GM18508 (cell line): ENCODE measurements at regions not wholly inside any gene's neighbourhood (a gene's known extent, or its start where the extent isn't known, plus 50 kb on each side); places are given as distances from the start of the nearest gene placed in this dataset.
A peak's percentile ranks its signal among the peaks of the same experiment; 100 is the strongest.
"Not testable (repeated sequence)": the region's sequence is repeated elsewhere in the genome, so short reads cannot be mapped to it uniquely, and the experiment has no call there.

Source experiments
- ATAC-seq: cut with Tn5 transposase; IDR thresholded peaks from one replicate; pipeline ENCODE4 v1.9.1; 2021; ENCODE audit warnings: moderate number of reproducible peaks; ENCODE audit not compliant: insufficient read depth, unreplicated experiment

DNA sequence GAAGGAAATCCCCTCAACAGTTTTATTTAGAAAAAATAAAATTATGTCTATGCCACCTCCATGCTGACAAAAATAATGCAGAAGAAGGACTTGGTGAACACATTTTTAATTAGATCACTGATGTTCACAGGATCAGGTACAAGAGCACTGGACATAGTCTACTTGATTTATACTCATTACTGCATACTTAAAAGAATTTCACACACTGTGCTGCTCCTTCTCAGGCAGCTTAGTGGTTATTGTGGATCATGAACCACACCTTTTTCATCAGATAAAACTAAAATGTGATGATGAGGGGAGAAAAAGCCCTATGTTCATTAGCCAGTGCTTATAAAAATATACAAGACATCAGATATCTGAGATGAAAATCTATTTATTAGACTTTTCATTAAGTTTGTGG lies 103.3 kb upstream of the DPH5 start:
- no peak for ATAC-seq

DNA sequence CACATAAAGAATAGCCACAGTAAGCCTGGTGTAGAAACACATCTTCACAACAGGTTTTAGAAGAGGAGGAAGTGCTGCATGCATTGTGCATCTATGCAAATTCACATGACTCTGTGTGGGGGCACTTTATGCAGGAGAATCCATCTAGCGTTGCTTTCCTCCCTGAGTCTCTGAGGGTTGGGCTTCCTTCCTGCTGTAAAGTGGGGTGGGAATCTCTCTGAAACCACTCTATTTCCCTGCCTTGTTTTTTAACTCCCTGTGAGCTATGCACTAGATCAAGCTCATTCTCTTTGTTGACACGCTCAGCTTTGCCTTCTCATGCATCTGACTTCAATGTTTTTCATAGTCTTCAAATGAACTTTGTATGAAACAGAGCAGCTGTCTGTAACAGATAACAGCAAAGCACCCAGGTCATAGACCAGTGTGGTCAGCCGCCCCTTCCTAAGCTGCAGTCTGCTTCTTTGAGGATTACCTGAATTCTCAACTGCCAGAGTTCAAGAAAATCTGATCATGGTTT lies 102.7 kb upstream of the DPH5 start:
- ATAC-seq = peak; percentile 75

DNA sequence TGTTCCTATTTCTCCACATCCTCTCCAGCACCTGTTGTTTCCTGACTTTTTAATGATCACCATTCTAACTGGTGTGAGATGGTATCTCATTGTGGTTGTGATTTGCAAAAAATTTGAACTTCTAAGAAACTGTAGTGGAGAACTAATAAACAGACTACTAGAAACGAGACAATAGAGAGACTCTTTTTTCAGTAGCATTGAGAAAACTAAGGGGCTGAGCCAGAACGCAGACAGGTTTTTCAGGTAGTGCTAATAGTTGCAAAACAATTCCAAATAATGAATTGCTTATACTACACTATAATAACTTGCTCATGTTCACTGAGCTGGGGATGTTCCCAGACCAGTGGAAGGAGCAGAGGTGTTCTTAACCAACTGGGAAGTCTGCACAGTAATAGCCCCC lies 98.8 kb upstream of the DPH5 start:
- ATAC-seq = no peak

DNA sequence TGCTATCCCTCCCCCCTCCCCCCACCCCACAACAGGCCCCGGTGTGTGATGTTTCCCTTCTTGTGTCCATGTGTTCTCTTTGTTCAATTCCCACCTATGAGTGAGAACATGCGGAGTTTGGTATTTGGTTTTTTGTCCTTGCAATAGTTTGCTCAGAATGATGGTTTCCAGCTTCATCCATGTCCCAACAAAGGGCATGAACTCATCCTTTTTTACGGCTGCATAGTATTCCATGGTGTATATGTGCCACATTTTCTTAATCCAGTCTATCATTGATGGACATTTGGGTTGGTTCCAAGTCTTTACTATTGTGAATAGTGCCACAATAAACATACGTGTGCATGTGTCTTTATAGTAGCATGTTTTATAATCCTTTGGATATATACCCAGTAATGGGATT lies 98.3 kb upstream of the DPH5 start:
- ATAC-seq = not testable (repeated sequence)

DNA sequence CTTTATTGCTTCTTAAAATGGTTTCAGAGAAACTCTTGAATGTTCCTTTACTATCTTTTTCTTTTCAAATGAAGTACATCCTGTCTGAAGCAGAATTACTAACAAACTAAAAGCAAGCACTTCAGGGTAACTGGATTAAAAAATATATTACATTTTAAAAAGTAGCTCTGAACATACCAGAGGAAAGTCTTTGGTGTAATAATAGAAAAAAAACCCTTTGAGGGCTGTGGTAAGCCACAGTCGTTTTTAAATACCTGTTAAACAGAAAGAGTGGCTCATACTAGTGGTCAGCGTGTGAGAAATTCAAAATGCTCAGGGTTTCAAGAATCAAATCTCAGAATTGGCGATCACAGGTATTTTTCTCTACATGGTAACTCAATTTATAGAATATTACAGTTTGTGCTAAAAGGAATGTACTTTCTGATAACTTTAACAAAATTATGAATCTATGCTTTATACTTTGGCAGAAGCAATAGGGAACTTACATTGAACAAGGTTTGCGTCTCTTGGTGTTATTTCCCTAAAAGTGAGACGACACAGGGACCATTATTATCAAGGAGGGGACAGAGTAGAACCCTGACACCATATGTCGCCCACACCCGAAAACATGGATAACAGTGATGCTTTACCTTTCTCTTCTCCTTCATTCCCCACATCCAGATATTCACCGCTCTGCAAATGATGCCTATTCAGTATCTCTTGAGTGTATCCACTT lies 97.0 kb upstream of the DPH5 start:
- ATAC-seq = no peak

DNA sequence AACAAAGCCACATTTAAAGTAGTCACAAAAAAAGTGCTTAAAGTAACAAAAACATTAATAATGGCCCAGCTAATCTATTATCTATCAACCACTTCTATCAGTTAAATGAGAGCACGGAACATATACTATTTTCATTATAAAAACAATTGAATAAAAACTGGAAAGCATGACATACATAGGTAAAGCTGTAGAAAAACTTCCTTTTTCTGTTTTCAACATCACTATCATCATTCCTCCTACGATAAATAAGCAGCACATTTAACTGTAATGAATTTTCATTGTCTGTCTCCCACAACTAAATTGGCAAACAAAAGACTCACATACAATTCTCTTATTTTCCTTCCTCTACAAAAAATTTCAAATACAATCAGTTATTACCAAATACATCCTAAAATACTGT lies 96.4 kb upstream of the DPH5 start:
- no peak for ATAC-seq

DNA sequence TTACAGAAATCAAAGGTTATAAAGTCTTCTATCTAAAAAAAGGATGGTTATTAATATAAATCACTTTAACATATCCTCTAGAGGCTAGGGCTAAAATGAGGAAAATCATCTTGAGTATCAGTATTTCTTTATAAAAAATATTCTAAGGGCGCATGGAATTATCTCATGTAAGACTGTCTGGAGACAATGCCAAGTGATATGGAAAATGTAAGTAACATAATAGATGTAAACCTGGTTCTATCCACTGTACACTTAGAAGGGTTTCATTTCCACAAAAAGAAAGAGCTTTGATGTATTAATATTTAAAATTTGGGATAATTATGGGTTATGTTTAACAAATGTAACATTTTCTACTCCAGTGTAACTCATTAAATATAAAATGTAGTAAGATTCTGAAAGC lies 95.9 kb upstream of the DPH5 start:
- ATAC-seq = no peak

DNA sequence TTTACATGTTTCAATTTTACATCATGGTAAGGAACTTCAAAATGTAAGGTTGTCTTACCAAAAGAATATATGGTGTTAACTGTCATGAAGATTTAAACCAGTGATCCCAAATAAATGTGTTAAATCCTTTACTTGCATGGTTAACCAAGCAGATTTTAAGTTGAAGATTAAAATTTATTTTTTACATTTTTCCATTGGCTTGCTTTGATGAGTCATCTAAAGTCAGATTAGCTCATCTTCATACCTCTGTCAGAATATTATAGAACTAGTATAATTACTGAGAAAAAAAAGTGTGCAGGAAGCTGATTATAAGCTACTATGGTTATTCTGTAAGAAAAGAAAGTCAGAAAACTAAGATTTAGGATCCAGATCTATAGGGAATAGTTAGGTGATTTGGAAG lies 95.3 kb upstream of the DPH5 start:
- ATAC-seq = no peak

DNA sequence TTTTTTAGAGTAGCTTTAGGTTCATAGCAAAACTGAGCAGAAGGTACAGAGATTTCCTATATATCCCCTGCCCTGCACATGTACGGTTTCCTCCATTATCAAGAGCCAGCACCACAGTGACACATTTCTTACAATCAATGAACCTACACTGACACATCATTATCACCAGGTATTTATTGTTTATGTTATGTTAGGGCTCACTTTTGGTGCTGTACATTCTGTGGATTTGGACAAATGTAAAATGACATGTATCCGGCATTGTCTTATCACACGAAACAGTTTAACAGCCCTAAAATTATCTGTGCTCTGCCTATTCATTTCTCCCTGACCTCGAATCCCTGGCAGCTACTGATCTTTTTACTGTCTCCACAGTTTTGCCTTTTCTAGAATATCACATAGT lies 93.7 kb upstream of the DPH5 start:
- ATAC-seq = no peak

DNA sequence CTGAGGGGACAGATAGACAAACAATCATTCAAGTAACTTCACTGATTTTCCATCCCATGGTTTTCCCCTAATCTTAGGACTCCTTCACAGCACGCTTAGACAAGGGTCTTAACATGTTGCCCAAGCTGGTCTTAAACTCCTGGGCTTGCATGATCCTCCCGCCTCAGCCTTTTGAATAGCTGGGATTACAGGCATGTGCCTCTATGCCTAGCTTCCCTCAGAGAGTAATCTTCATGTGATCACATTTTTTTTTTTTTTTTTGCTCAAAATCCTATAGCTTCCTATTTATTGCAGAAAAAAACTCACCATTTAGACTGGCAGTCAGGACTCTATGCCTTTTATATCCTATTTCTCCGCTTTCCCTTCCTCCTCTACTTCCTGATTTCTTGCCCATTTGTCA lies 90.4 kb upstream of the DPH5 start:
- ATAC-seq = no peak

DNA sequence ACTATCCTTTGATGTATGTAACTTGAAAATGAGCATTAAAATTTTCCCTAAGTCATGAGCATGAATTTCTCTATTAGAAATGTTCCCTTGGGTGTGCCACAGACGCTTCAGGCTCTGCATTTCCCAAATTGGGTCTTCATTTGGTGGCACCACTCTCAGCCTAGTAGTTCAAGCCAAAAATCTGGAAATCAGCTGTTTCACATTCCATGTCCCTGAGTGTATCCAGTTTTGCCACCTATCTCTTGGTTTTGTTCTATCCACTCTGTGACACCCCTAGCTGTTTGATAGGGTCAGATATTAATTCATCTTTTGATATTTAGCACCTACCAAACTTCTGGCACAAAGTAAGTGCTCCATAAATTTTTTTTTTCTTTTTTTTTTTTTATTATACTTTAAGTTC lies 89.5 kb upstream of the DPH5 start:
- no peak for ATAC-seq

DNA sequence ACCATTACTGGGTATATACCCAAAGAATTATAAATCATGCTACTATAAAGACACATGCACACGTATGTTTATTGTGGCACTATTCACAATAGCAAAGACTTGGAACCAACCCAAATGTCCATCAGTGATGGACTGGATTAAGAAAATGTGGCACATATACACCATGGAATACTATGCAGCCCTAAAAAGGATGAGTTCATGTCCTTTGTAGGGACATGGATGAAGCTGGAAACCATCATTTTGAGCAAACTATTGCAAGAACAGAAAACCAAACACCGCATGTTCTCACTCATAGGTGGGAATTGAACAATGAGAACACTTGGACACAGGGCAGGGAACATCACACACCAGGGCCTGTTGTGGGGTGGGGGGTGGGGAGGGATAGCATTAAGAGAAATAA lies 88.5 kb upstream of the DPH5 start:
- ATAC-seq = not testable (repeated sequence)

DNA sequence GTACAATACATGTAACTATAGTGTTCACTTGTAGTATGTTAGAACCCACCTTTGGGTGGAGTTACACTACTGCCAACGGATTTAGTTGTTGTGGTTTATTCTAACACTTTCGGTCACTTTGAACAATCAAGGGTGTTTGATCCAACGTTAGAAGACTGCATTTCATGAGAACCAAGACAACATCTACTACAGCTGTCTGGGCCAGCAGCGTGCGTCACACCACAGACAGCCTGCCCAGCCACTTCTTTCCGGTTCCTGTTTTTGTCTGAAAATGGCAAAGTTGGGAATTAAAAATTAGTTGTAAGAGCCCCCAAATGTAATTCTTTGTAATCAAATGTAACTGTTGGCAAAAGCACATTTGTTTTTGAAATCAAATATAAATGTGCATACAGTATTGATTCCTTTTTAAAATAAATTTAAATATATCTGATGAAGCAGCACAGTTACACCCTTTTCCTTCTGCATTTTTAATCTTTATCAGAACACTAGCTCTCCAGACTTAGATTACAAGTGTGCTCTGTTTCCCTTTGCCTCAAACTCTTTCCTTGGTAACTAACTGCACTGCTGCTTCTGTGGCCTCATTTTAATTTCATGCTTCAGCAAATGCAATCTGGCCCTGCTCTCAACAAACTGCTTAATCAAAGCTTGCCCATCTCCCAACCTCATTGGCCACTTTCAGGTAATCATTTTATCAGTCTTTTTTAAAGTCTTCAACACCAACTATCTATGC lies 86.6 kb upstream of the DPH5 start:
- peak; percentile 93 for ATAC-seq

DNA sequence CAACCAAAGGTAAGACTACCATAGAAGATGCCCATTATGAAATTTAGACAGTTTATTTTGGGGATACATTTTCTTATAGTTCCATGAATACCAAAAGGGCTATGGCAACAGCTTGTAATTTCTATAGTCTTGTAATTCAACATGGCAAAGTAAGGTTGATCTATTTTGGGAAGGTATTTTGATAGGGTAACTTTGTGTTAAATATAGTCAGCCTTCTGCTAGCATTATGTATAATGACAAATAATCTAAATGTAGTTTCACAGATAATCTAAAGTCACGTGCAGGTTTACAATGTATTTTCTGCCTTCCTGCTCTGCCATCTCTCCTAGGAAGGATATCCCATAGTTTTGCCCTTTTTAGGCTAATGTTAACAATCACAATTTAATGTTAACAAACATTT lies 85.9 kb upstream of the DPH5 start:
- no peak for ATAC-seq

DNA sequence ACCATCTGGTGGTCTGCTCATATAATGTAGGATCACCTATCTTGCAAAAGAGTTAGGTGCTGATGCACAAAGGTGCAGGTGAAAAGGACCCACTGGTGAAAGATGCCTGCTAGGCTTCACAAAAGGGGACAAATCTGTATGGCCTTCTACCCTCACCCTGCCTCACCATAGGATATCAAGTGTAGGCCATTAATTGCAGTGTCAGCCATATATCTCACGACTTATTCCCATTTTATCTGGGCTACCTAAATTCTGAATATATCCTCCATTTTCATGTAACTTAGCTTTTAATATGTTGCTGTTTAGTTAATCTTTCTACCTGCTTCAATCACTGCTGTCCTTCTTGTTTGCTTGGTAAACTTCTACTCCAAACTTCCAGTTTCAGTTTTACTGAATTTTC lies 84.2 kb upstream of the DPH5 start:
- ATAC-seq = no peak

DNA sequence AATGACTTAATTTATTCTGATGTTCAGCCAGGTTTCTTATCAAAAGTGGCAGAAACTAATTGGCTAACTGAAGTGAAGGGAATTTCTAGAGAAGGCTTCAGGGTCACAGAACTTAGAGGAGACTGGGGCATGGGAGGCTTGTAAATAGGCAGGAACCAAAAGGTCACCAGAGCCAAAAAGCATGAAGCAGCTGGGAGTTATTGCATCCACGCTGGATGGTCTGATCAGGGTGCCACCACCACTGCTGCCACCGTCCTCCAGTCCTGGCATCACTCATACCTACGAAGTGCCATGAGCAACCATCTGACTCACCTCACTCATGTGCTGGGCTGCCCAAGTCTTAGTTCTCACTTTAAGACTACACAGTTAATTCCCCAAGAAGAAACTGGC lies 82.5 kb upstream of the DPH5 start:
- no peak for ATAC-seq

DNA sequence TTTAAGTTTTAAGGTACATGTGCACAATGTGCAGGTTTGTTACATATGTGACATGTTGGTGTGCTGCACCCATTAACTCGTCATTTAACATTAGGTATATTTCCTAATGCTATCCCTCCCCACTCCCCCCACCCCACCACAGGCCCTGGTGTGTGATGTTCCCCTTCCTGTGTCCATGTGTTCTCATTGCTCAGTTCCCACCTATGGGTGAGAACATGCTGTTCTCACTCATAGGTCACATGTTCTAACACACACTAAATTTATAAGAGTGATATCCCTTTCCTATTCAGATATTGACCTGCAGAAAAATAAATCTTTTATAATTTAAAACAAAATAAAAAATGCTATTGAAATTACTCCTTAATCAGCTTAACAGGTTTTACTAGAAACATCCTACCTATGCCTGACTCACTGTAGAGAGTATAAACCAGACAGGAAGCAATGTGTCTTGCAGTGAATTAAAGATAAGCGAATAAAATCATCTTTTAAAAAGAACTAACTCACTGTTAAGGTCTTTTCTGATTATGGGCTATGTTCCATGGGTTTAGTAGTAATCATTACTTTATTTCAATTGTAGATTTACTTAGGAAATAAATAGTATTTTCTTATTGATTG lies 82.0 kb upstream of the DPH5 start:
- no peak for ATAC-seq

DNA sequence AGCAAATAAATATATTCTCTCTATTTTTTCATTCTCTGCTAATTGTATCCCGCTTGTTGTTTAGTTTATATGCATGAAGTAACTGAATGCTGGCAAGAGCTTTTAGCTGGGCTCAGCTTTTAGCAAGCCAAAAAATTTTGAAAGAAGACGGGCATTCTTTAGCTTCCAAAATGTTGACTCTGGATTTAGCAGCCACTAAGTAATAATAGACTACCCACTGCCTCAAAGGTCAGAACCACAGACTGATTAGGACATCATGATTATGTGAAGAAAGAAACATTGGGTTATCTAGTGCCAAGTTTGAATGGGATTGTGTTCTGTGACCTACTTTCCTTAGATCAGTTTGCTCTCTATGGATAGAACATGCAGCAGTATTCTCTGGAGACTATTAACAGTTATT lies 80.3 kb upstream of the DPH5 start:
- ATAC-seq = no peak

DNA sequence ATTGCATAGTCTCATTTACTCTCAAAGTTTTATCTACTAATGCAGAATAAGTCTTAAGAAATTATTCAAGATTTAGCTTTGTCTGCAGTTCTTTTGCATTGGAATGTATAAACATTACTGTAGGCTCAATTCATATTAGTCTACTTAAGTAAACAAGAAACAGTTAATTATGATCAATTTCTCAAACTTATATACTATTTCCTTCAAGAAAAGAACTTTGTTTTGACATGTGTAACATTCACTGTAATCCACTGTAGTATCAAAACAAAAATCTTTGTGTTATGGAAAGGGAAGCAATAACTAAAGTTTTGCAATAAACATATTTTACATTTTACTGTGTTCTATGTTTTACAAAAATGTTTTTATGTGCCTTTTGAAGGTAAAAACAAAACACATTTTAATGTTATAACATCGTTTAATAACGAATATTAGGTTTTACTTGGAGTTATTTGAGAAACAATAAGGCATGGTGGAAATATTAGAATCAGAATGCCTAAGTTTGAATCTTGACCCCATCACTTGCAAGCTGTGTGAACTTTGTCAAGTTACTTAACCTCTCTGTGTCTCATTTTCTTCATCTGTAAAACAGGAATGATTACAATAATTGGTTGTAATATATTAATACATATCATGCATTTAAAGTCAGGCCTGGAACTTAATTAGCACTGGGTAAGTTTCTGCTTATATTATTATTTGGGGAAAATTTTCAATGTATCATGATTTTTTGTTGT lies 77.0 kb upstream of the DPH5 start:
- no peak for ATAC-seq

DNA sequence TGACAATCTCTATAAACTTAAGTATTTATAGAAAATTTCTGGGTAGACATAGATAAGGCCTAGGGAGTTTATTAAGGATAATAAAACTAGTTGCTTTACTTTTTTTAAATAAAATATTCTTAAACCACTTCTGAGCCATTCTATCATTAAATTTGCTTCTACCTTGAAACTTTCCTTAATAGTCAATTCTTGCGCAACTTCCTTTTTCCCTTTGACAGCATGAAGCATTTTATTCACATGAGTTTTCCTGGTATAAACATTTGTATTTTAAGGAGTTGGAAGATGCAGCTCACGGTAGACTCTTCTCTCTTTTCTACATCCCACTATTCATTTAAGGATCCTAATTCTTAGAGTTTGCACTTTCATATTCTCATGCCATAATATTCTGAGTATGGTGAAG lies 75.8 kb upstream of the DPH5 start:
- ATAC-seq = no peak

DNA sequence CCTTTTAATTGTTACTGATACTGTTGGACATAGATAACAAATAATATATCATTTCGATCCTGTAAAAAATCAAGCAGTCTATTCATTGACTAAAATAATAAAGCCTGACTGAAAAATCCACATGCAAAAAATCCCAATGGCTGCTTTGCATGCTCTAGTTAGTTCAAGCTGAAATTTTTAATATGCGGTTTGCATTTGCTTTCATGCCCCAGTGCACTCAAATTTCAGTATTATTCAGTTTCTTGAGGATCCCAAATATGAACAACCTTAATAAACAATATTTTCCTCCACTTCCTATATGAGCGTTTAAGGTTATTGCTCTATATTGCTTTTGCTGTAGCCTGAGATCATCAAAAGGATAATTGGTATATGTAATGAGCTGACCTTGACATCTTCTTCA lies 75.1 kb upstream of the DPH5 start:
- no peak for ATAC-seq
